ENCODE measurements at regions not wholly inside any gene's neighbourhood (a gene's known extent, or its start where the extent isn't known, plus 50 kb on each side); places are given as distances from the start of the nearest gene placed in this dataset.
"Not testable (repeated sequence)": the region's sequence is repeated elsewhere in the genome, so short reads cannot be mapped to it uniquely, and the experiment has no call there.

DNA sequence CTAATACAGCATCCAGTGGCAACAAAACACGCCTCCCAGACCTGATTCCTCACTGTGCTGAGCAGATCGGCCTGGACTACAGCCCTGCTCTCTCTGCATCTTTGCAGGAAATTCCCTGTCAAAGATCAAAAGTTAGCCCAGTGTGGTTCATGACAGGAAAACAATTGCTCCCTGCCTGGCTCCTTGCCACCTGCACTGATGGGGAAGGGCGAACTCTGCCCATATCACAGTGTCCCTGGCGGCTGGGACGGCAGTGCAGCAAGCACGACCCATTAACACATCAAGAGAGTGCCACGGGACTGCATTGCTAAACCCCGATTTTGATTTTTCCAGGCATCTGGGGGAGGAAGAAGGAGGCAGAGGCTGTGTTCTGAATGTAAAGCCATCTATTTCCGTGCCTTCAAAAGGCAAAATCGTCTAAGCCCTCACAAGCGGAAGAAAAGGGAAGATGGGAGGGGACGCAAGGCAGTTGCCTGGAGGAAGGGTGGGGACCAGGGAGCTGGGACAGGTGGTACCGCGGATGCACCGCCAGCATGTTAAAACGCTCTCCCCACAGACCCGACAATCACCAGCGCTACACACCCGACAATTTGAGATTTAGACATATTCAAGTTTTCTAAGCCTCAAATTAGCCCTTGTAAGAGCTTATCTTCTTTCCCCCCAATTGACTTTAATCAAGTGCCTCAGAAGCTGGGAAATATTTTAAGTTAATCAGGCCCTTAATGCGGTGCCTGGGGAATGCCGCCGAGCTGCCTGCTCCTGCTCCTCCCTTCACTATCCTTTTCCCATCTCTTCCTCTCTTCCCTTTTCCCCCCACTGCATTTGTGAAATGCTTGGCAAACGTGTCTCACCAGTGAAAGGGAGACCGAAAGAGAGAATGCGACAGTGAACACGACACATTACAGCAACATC lies 238.8 kb upstream of the CDH5 start:
- no peak for DNase-seq (ENCODE audit: extremely low read depth, low read depth)

GRCh38 chr16:66121466-66121865 lies 245.0 kb upstream of the CDH5 start:
- DNase-seq (ENCODE audit: extremely low read depth, low read depth) = no peak

GRCh38 chr16:66120656-66121055 lies 245.8 kb upstream of the CDH5 start:
- DNase-seq (ENCODE audit: extremely low read depth, low read depth) = no peak

GRCh38 chr16:66116163-66117002 lies 250.1 kb upstream of the CDH5 start:
- DNase-seq (ENCODE audit: extremely low read depth, low read depth) = no peak

DNA sequence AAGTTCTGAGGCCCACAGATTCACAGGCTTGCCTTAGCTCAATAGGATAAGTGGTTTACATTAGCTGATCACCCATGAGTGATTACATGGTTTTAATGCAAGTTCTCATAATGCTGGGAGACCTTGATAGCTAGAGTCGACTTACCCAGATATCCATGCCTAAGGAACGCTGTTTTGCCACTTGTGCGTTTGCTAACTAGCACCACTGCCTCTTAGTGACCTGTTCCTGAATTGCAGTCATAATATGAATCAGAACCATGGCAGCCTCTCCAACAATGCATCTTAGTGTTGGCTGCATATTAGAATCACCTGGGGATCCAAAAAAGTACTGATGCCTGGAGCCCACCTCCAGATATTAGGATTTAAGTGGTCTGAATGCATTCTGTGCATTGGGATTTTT lies 251.1 kb upstream of the CDH5 start:
- DNase-seq (ENCODE audit: extremely low read depth, low read depth) = no peak

DNA sequence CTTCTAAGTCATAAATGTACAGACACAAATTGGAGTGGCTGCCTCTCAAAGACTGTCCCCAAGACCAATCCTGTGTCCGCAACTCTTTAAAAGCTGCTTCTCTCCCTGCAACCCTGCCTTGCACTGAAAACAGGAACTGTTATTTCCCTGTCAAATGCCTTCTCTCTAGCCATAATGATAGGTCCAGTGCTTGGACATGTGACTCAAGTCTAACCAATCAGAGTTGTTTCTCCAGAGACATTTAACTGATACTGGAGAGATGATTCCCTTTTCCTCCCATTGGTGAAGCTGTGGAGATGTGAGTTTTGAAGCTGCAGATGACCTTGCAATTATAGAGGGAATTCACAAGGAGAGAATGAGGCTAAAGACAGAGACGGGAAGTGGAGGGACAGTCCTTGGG lies 253.3 kb upstream of the CDH5 start:
- no peak for DNase-seq (ENCODE audit: extremely low read depth, low read depth)

- no peak for DNase-seq (ENCODE audit: extremely low read depth, low read depth)
Observed at GRCh38 chr16:66109677-66110076, 256.8 kb upstream of the CDH5 start.

DNA sequence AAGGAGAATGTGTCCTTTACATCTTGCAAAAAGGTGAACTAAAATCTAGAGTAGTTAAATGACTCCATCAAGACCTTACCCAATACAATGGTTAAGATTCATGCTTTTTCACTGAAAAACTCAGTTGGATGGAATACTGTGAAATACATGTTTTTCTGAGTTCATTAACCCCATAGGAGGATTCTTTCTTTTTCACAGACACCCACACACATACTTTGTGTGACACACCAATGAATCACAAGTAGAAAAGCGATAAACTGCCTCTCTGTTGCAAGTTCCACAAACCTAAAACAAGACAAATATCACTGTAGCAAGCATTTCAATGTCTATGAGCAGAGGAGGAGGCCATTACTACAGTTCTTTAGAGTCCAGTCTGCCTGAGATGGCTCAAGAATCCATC lies 258.8 kb upstream of the CDH5 start:
- no peak for DNase-seq (ENCODE audit: extremely low read depth, low read depth)

DNA sequence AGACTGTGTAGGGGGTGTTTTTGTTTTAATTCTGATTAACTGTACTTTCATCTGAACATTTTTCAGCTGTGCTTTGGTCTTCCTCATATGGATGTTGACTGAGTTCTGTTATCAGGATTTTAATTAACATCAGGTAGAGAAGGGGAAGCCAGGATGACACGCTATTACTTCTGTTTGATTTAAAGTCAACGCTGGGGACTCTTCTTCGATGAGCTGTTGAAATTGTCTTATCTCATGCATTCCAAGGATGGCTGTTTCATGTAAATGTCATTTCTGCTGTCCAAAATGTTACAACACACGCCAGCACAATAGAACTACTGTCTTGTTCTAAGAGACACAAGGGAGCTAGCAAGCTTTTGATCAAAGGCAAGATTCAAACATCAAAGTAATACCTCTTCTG lies 263.3 kb upstream of the CDH5 start:
- no peak for DNase-seq (ENCODE audit: extremely low read depth, low read depth)

DNA sequence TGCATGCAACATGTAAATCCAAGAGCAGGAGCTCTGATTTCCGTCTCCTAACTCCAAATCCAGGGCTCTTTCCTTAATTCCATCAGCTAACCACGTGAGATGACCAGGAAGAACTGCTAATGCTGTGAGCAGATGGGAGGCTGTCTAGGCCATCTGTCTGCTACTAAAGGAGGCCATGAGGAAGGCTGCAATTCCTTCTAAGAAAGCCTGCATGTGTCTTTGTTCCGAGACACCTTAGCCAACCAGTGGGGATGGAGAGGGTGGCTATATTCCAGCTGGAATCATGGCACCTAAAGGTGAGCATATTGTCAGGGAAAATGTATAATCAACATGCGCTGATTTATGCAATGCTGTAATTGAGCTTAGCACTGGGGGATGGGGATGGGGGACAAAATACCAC lies 267.2 kb upstream of the CDH5 start:
- no peak for DNase-seq (ENCODE audit: extremely low read depth, low read depth)

- no peak for DNase-seq (ENCODE audit: extremely low read depth, low read depth)
Observed at GRCh38 chr16:66097751-66098150, 268.7 kb upstream of the CDH5 start.

DNA sequence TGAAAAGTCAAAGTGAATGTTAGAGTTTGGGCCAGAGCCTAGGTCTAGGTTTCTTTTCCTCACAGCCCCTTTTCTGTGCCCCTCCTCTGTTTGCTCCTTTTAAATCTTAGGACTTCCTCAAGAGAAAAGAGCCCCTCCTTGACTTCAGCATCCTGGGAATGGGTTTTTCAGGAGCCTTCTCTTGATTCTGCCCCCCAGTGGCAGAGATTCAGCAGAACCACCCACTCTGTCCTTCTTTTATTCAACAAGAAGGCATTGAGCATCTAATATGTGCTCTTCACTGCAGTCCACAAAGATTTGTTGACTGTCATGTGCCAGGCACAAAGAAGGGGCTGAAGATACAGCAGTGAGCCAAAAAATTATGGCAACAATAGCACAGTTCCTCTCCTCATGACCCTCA lies 270.8 kb upstream of the CDH5 start:
- no peak for DNase-seq (ENCODE audit: extremely low read depth, low read depth)

GRCh38 chr16:66093191-66093590 lies 273.3 kb upstream of the CDH5 start:
- no peak for DNase-seq (ENCODE audit: extremely low read depth, low read depth)

GRCh38 chr16:66091471-66091891 lies 275.0 kb upstream of the CDH5 start:
- no peak for DNase-seq (ENCODE audit: extremely low read depth, low read depth)

GRCh38 chr16:66088681-66089080 lies 277.8 kb upstream of the CDH5 start:
- DNase-seq (ENCODE audit: extremely low read depth, low read depth) = no peak

- no peak for DNase-seq (ENCODE audit: extremely low read depth, low read depth)
Observed at GRCh38 chr16:66087308-66087707, 279.2 kb upstream of the CDH5 start.

DNA sequence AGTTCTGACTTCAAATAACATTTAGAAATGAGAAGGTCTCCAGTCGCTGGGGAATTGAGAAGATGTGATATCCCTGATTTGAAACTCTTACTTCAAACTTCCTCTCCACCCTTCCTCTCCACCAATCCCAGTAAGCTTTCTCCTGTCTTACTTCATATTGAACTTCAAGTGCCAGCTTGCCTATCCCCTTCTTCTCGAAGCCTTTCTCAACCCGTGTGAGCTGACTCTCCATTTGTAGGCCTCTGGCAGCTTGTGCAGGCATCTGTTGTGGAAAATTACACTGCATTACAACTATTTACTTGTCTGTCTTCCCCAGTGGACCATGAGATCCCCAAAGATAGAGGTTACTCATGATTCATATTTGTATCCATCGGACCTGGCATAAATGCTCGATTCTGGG lies 280.8 kb upstream of the CDH5 start:
- no peak for DNase-seq (ENCODE audit: extremely low read depth, low read depth)

DNA sequence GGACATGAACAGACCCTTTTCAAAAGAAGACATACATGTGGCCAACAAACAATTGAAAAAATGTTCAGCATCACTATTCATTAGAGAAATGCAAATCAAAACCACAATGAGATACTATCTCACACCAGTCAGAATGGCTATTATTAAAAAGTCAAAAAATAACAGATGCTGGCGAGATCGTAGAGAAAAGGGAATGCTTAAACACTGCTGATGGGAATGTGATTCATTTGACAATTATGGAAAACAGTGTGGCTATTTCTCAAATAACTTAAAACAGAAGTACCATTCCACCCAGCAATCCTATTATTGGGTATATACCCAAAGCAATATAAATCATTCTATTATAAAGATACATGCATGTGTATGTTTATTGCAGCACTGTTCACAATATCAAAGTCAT lies 281.8 kb upstream of the CDH5 start:
- DNase-seq (ENCODE audit: extremely low read depth, low read depth) = not testable (repeated sequence)

GRCh38 chr16:66084306-66084705 lies 282.2 kb upstream of the CDH5 start:
- DNase-seq (ENCODE audit: extremely low read depth, low read depth) = no peak

- DNase-seq (ENCODE audit: extremely low read depth, low read depth) = no peak
Observed at GRCh38 chr16:66083171-66083570, 283.3 kb upstream of the CDH5 start.

DNA sequence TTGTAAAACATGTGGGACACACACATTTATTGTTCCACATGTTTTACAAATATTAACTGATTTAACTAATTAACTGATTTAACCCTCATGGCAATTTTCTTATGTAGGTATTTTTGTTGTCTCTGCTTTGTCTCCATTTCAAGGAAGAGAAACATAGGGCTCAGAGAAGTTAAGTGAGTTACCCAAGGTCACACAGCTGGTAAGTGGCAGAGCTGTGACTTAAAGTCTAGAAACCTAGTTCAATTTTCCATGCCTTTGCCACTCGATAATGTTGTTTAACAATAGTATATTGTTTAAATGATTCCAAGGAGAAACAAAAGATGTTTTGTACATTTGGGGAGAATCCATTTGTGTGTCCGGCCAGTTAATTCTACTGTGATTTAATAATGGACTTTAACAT lies 284.1 kb upstream of the CDH5 start:
- no peak for DNase-seq (ENCODE audit: extremely low read depth, low read depth)

Measured in NCI-H460 (cell line).